H9 (cell line): ENCODE measurements at regions not wholly inside any gene's neighbourhood (a gene's known extent, or its start where the extent isn't known, plus 50 kb on each side); places are given as distances from the start of the nearest gene placed in this dataset.

Experiments
- DNase-seq: peaks from one replicate; pipeline ENCODE4 v3.0.0-alpha.2; 2017
- H2AFZ ChIP-seq: one replicate; pipeline ENCODE4 v1.6.1; 2013; ENCODE audit warnings: mild to moderate bottlenecking, low read length, control low read depth, moderate library complexity
- H2AK5ac ChIP-seq: 2 replicates; pipeline ENCODE4 v1.6.1; 2013; ENCODE audit warnings: low read length, control low read depth, mixed read lengths; ENCODE audit not compliant: insufficient read length
- H2BK120ac ChIP-seq: one replicate; pipeline ENCODE4 v1.6.1; 2013; ENCODE audit warnings: low read depth, mild to moderate bottlenecking, low read length, control low read depth, inconsistent platforms; ENCODE audit not compliant: poor library complexity, severe bottlenecking
- H2BK12ac ChIP-seq: 2 replicates; pipeline ENCODE4 v1.6.1; 2013; ENCODE audit warnings: low read length, control low read depth, mixed read lengths, low read depth; ENCODE audit not compliant: insufficient read length
- H2BK15ac ChIP-seq: 2 replicates; pipeline ENCODE4 v1.6.1; 2013; ENCODE audit warnings: low read depth, low read length, control low read depth
- H2BK20ac ChIP-seq: one replicate; pipeline ENCODE4 v1.6.1; 2013; ENCODE audit warnings: low read depth, mild to moderate bottlenecking, low read length, control low read depth, inconsistent platforms; ENCODE audit not compliant: poor library complexity, severe bottlenecking
- H2BK5ac ChIP-seq: 2 replicates; pipeline ENCODE4 v1.6.1; 2013; ENCODE audit warnings: low read length, control low read depth, mixed read lengths; ENCODE audit not compliant: insufficient read length
- H3K14ac ChIP-seq: 2 replicates; pipeline ENCODE4 v1.6.1; 2013; ENCODE audit warnings: low read length, control low read depth; ENCODE audit not compliant: insufficient read depth
- H3K18ac ChIP-seq: 2 replicates; pipeline ENCODE4 v1.6.1; 2013; ENCODE audit warnings: low read depth, mild to moderate bottlenecking, mixed read lengths, low read length, control low read depth; ENCODE audit not compliant: insufficient read length
- H3K23ac ChIP-seq: 2 replicates; pipeline ENCODE4 v1.6.1; 2013; ENCODE audit warnings: low read length, control low read depth, mixed read lengths, low read depth; ENCODE audit not compliant: insufficient read length
- H3K23me2 ChIP-seq: 2 replicates; pipeline ENCODE4 v1.6.1; 2013; ENCODE audit warnings: low read depth, mild to moderate bottlenecking, mixed read lengths, low read length, control low read depth; ENCODE audit not compliant: insufficient read length, poor library complexity, severe bottlenecking
- H3K27ac ChIP-seq: 2 replicates; pipeline ENCODE4 v1.5.1; 2013; ENCODE audit warnings: low read length, control low read depth, mixed read lengths, low read depth; ENCODE audit not compliant: insufficient read length
- H3K27me3 ChIP-seq: 2 replicates; pipeline ENCODE4 v1.6.1; 2013; ENCODE audit warnings: low read length, control low read depth, inconsistent platforms; ENCODE audit not compliant: insufficient read depth
- H3K4ac ChIP-seq: 2 replicates; pipeline ENCODE4 v1.6.1; 2013; ENCODE audit warnings: low read depth, mild to moderate bottlenecking, control low read depth, inconsistent platforms, low read length, moderate library complexity
- H3K4me1 ChIP-seq: 2 replicates; pipeline ENCODE4 v1.6.1; 2013; ENCODE audit warnings: low read length, control low read depth, inconsistent platforms; ENCODE audit not compliant: insufficient read depth
- H3K4me2 ChIP-seq: 2 replicates; pipeline ENCODE4 v1.6.1; 2013; ENCODE audit warnings: low read length, control low read depth, mixed read lengths; ENCODE audit not compliant: insufficient read length, insufficient read depth
- H3K56ac ChIP-seq: 2 replicates; pipeline ENCODE4 v1.6.1; 2013; ENCODE audit warnings: low read depth, mild to moderate bottlenecking, mixed read lengths, low read length, control low read depth; ENCODE audit not compliant: insufficient read length
- H3K79me1 ChIP-seq: 2 replicates; pipeline ENCODE4 v1.6.1; 2013; ENCODE audit warnings: low read depth, mild to moderate bottlenecking, moderate library complexity, low read length, control low read depth, inconsistent platforms; ENCODE audit not compliant: insufficient read depth, poor library complexity, severe bottlenecking
- H3K79me2 ChIP-seq: 2 replicates; pipeline ENCODE4 v1.6.1; 2013; ENCODE audit warnings: low read length, control low read depth, inconsistent platforms; ENCODE audit not compliant: insufficient read depth
- H3K9ac ChIP-seq: 2 replicates; pipeline ENCODE4 v1.6.1; 2013; ENCODE audit warnings: low read length, control low read depth, mixed read lengths; ENCODE audit not compliant: insufficient read length; ENCODE audit errors: extremely low read depth
- H3K9me3 ChIP-seq: one replicate; pipeline ENCODE4 v1.6.1; 2013; ENCODE audit warnings: low read depth, low read length, inconsistent platforms; ENCODE audit not compliant: control insufficient read depth
- H3T11ph ChIP-seq: one replicate; pipeline ENCODE4 v1.6.1; 2013; ENCODE audit warnings: mild to moderate bottlenecking, low read length, control low read depth, inconsistent platforms
- H4K20me1 ChIP-seq: one replicate; pipeline ENCODE4 v1.6.1; 2013; ENCODE audit not compliant: control insufficient read depth, insufficient read length, insufficient read depth
- H4K5ac ChIP-seq: 2 replicates; pipeline ENCODE4 v1.6.1; 2013; ENCODE audit warnings: low read depth, mild to moderate bottlenecking, mixed read lengths, low read length, control low read depth; ENCODE audit not compliant: insufficient read length
- H4K8ac ChIP-seq: replicated peaks from 2 replicates; pipeline ENCODE4 v1.6.1; 2013; ENCODE audit warnings: low read length, control low read depth, mixed read lengths, low read depth; ENCODE audit not compliant: insufficient read length
- H4K91ac ChIP-seq: 2 replicates; pipeline ENCODE4 v1.6.1; 2013; ENCODE audit warnings: low read depth, mild to moderate bottlenecking, moderate library complexity, mixed read lengths, low read length, control low read depth; ENCODE audit not compliant: insufficient read length
- H3K27ac Mint-ChIP-seq, 3 experiments: 2 replicates in 2 of 3; 3 replicates in 1 of 3; pipeline ENCODE4 v1.8.0; 2020 to 2021; ENCODE audit warnings: mixed read lengths in 3 of 3, mild to moderate bottlenecking in 1 of 3, moderate library complexity in 1 of 3
- H3K27me3 Mint-ChIP-seq: 2 replicates; pipeline ENCODE4 v1.8.0; 2021; ENCODE audit warnings: low read depth, mild to moderate bottlenecking, moderate library complexity, mixed read lengths
- H3K36me3 Mint-ChIP-seq, 3 experiments: 2 replicates in 2 of 3; 3 replicates in 1 of 3; pipeline ENCODE4 v1.8.0; 2020 to 2021; ENCODE audit warnings: low read depth in 3 of 3, mixed read lengths in 3 of 3; ENCODE audit not compliant: insufficient read depth in 1 of 3
- H3K4me1 Mint-ChIP-seq, 2 experiments: 2 replicates each; pipeline ENCODE4 v1.8.0; 2020; ENCODE audit warnings: mixed read lengths in 2 of 2
- H3K4me3 Mint-ChIP-seq, 2 experiments: 2 replicates in 1 of 2; 3 replicates in 1 of 2; pipeline ENCODE4 v1.8.0; 2020 to 2021; ENCODE audit warnings: mild to moderate bottlenecking in 2 of 2, mixed read lengths in 2 of 2, moderate library complexity in 1 of 2
- H3K9me3 Mint-ChIP-seq, 2 experiments: 2 replicates in 1 of 2; 3 replicates in 1 of 2; pipeline ENCODE4 v1.8.0; 2020; ENCODE audit warnings: mild to moderate bottlenecking in 2 of 2, mixed read lengths in 2 of 2, moderate library complexity in 1 of 2
- WGBS: extraction: QIAGEN DNeasy Blood & Tissue Kit; methylation state at CpG from one replicate; pipeline ENCODE4 v1.1.7; 2013; ENCODE audit warnings: missing lambda C conversion rate, low lambda C conversion rate, mixed read lengths; ENCODE audit not compliant: insufficient read length; ENCODE audit errors: extremely low coverage; 5-methylcytosine and 5-hydroxymethylcytosine counted together
- TF ChIP-seq, protein P1 (sequence below): fragments of 200-600 bp; sonication (generic); conservative IDR thresholded peaks from 3 replicates; pipeline ENCODE4 v1.8.0; 2021; ENCODE audit warnings: antibody characterized with exemption, mild to moderate bottlenecking

GRCh38 chr7:106393564-106394251 lies 108.9 kb upstream of the NAMPT start:
- Mint-ChIP-seq H3K4me3 (no peak overlapping the region), H3K27ac (no peak overlapping the region), H3K4me1 (peaks cover 14 to 19% of the 10 kb centered on the region in 2 experiments)

More at GRCh38 chr7:106393564-106394251, 108.9 kb upstream of the NAMPT start:
- no peak overlapping the region for H2BK20ac ChIP-seq
- peaks cover 3% of the 10 kb centered on the region; the same call in 1 of the 2 replicates for H3K4me1 ChIP-seq
- no peak overlapping the region for H2BK15ac ChIP-seq
- no peaks in the 10 kb centered on the region for H3K23me2 ChIP-seq
- no peak overlapping the region for H3K4ac ChIP-seq
- H4K8ac ChIP-seq = no peak overlapping the region
- H3K27ac ChIP-seq = no peak overlapping the region
- no peak overlapping the region for H2AK5ac ChIP-seq
- no peak overlapping the region for H4K5ac ChIP-seq
- H3K4me2 ChIP-seq = no peak overlapping the region
- H3K79me1 ChIP-seq = no peaks in the 10 kb centered on the region
- no peaks in the 10 kb centered on the region for H3K79me2 ChIP-seq
- TF ChIP-seq, protein P1, sequence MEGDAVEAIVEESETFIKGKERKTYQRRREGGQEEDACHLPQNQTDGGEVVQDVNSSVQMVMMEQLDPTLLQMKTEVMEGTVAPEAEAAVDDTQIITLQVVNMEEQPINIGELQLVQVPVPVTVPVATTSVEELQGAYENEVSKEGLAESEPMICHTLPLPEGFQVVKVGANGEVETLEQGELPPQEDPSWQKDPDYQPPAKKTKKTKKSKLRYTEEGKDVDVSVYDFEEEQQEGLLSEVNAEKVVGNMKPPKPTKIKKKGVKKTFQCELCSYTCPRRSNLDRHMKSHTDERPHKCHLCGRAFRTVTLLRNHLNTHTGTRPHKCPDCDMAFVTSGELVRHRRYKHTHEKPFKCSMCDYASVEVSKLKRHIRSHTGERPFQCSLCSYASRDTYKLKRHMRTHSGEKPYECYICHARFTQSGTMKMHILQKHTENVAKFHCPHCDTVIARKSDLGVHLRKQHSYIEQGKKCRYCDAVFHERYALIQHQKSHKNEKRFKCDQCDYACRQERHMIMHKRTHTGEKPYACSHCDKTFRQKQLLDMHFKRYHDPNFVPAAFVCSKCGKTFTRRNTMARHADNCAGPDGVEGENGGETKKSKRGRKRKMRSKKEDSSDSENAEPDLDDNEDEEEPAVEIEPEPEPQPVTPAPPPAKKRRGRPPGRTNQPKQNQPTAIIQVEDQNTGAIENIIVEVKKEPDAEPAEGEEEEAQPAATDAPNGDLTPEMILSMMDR = no peak
- no CpG with 5 or more reads among the region's 6 CpGs for WGBS
- Mint-ChIP-seq H3K27me3 (peaks cover 2% of the 10 kb centered on the region; the same call in 1 of the 2 replicates), H3K9me3 (peaks cover 0 to 3% of the 10 kb centered on the region in 2 experiments; a peak in 2 of 5 replicates), H3K36me3 (peaks cover 0 to 4% (median 0%) of the 10 kb centered on the region in 3 experiments; a peak in 2 of 7 replicates)
- H3K56ac ChIP-seq = no peak overlapping the region
- H3K27me3 ChIP-seq = no peaks in the 10 kb centered on the region
- H3K9ac ChIP-seq = no peak overlapping the region
- H2AFZ ChIP-seq = no peak overlapping the region
- no peak overlapping the region for H4K91ac ChIP-seq
- DNase-seq = no peak
- no peak overlapping the region for H3K18ac ChIP-seq
- H3K23ac ChIP-seq = no peak overlapping the region
- H2BK120ac ChIP-seq = no peak overlapping the region
- H2BK5ac ChIP-seq = no peak overlapping the region
- H3T11ph ChIP-seq = no peak overlapping the region
- no peak overlapping the region for H2BK12ac ChIP-seq
- no peaks in the 10 kb centered on the region for H3K9me3 ChIP-seq
- H3K14ac ChIP-seq = no peak overlapping the region
- no peaks in the 10 kb centered on the region for H4K20me1 ChIP-seq
